ENCODE measurements at regions not wholly inside any gene's neighbourhood (a gene's known extent, or its start where the extent isn't known, plus 50 kb on each side); places are given as distances from the start of the nearest gene placed in this dataset.
"Not testable (repeated sequence)": the region's sequence is repeated elsewhere in the genome, so short reads cannot be mapped to it uniquely, and the experiment has no call there.

- in situ Hi-C loops (cut with HindIII; ENCODE audit: low sequenced_read_pairs) = no loop called here
These were observed 451.0 kb downstream of the RNF144A start for GRCh38 chr2:7368211-7368610.

GRCh38 chr2:7373156-7373555, 455.9 kb downstream of the RNF144A start:
- in situ Hi-C loops (cut with HindIII; ENCODE audit: low sequenced_read_pairs) = no loop called here

GRCh38 chr2:7375901-7376300, 458.7 kb downstream of the RNF144A start:
- in situ Hi-C loops (cut with HindIII; ENCODE audit: low sequenced_read_pairs) = no loop called here

- in situ Hi-C loops (cut with HindIII; ENCODE audit: low sequenced_read_pairs) = no loop called here
These were observed 460.8 kb downstream of the RNF144A start for GRCh38 chr2:7377916-7378569.

GRCh38 chr2:7378591-7378990, 461.4 kb downstream of the RNF144A start:
- in situ Hi-C loops (cut with HindIII; ENCODE audit: low sequenced_read_pairs) = no loop called here

- in situ Hi-C loops (cut with HindIII; ENCODE audit: low sequenced_read_pairs) = no loop called here
These were observed 462.6 kb downstream of the RNF144A start for GRCh38 chr2:7379799-7380198.

- in situ Hi-C loops (cut with HindIII; ENCODE audit: low sequenced_read_pairs) = no loop called here
These were observed 467.6 kb downstream of the RNF144A start for GRCh38 chr2:7384773-7385349.

GRCh38 chr2:7390311-7390710, 473.1 kb downstream of the RNF144A start:
- in situ Hi-C loops (cut with HindIII; ENCODE audit: low sequenced_read_pairs) = not testable (repeated sequence)

- in situ Hi-C loops (cut with HindIII; ENCODE audit: low sequenced_read_pairs) = no loop called here
These were observed 475.0 kb downstream of the RNF144A start for GRCh38 chr2:7392076-7392787.

GRCh38 chr2:7394195-7394594, 477.0 kb downstream of the RNF144A start:
- in situ Hi-C loops (cut with HindIII; ENCODE audit: low sequenced_read_pairs) = no loop called here

- in situ Hi-C loops (cut with HindIII; ENCODE audit: low sequenced_read_pairs) = no loop called here
These were observed 483.4 kb downstream of the RNF144A start for GRCh38 chr2:7400628-7401027.

GRCh38 chr2:7403092-7403775, 486.0 kb downstream of the RNF144A start:
- in situ Hi-C loops (cut with HindIII; ENCODE audit: low sequenced_read_pairs) = no loop called here

- in situ Hi-C loops (cut with HindIII; ENCODE audit: low sequenced_read_pairs) = no loop called here
These were observed 488.9 kb downstream of the RNF144A start for GRCh38 chr2:7405861-7406715.

GRCh38 chr2:7407001-7407400, 489.8 kb downstream of the RNF144A start:
- in situ Hi-C loops (cut with HindIII; ENCODE audit: low sequenced_read_pairs) = no loop called here

GRCh38 chr2:7407906-7408680, 490.9 kb downstream of the RNF144A start:
- in situ Hi-C loops (cut with HindIII; ENCODE audit: low sequenced_read_pairs) = no loop called here

- in situ Hi-C loops (cut with HindIII; ENCODE audit: low sequenced_read_pairs) = no loop called here
These were observed 494.5 kb downstream of the RNF144A start for GRCh38 chr2:7411691-7412090.

- in situ Hi-C loops (cut with HindIII; ENCODE audit: low sequenced_read_pairs) = no loop called here
These were observed 500.9 kb downstream of the RNF144A start for GRCh38 chr2:7417845-7418742.

- in situ Hi-C loops (cut with HindIII; ENCODE audit: low sequenced_read_pairs) = no loop called here
These were observed 502.0 kb downstream of the RNF144A start for GRCh38 chr2:7419186-7419585.

GRCh38 chr2:7419814-7420311, 502.7 kb downstream of the RNF144A start:
- in situ Hi-C loops (cut with HindIII; ENCODE audit: low sequenced_read_pairs) = no loop called here
